Nephron progenitor cell (in vitro differentiated cells): ENCODE measurements at regions not wholly inside any gene's neighbourhood (a gene's known extent, or its start where the extent isn't known, plus 50 kb on each side); places are given as distances from the start of the nearest gene placed in this dataset.

Source experiments
- DNase-seq: peaks from one replicate; pipeline ENCODE4 v3.0.0; 2021
- H3K27ac Mint-ChIP-seq: 2 replicates; pipeline ENCODE4 v1.8.0; 2021; ENCODE audit warnings: mild to moderate bottlenecking, moderate library complexity, mixed read lengths
- H3K27me3 Mint-ChIP-seq: 2 replicates; pipeline ENCODE4 v1.8.0; 2021; ENCODE audit warnings: mild to moderate bottlenecking, low read depth, mixed read lengths; ENCODE audit not compliant: poor library complexity
- H3K36me3 Mint-ChIP-seq: 2 replicates; pipeline ENCODE4 v1.8.0; 2021; ENCODE audit warnings: low read depth, mixed read lengths
- H3K4me1 Mint-ChIP-seq: 2 replicates; pipeline ENCODE4 v1.8.0; 2021; ENCODE audit warnings: mixed read lengths
- H3K4me3 Mint-ChIP-seq: 2 replicates; pipeline ENCODE4 v1.8.0; 2021; ENCODE audit warnings: mild to moderate bottlenecking, moderate library complexity, mixed read lengths
- H3K9me3 Mint-ChIP-seq: 2 replicates; pipeline ENCODE4 v1.8.0; 2021; ENCODE audit warnings: mild to moderate bottlenecking, moderate library complexity, mixed read lengths
- TF ChIP-seq, protein P1 (sequence below): fragments of 200-600 bp; sonication (generic); IDR thresholded peaks from 2 replicates; pipeline ENCODE4 v1.5.0; 2021; ENCODE audit warnings: antibody characterized with exemption

GRCh38 chr20:16647875-16648597 lies 74.8 kb upstream of the KIF16B start:
- TF ChIP-seq, protein P1, sequence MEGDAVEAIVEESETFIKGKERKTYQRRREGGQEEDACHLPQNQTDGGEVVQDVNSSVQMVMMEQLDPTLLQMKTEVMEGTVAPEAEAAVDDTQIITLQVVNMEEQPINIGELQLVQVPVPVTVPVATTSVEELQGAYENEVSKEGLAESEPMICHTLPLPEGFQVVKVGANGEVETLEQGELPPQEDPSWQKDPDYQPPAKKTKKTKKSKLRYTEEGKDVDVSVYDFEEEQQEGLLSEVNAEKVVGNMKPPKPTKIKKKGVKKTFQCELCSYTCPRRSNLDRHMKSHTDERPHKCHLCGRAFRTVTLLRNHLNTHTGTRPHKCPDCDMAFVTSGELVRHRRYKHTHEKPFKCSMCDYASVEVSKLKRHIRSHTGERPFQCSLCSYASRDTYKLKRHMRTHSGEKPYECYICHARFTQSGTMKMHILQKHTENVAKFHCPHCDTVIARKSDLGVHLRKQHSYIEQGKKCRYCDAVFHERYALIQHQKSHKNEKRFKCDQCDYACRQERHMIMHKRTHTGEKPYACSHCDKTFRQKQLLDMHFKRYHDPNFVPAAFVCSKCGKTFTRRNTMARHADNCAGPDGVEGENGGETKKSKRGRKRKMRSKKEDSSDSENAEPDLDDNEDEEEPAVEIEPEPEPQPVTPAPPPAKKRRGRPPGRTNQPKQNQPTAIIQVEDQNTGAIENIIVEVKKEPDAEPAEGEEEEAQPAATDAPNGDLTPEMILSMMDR: no peak
- Mint-ChIP-seq H3K4me3 (no peak overlapping the region), H3K27me3 (peaks cover 16% of the 10 kb centered on the region), H3K9me3 (peaks cover 19% of the 10 kb centered on the region), H3K4me1 (peaks cover 17% of the 10 kb centered on the region), H3K27ac (no peak overlapping the region), H3K36me3 (peaks cover 5% of the 10 kb centered on the region)
- no peak for DNase-seq

GRCh38 chr20:16641511-16642023 lies 68.3 kb upstream of the KIF16B start:
- DNase-seq: no peak
- H3K4me1 Mint-ChIP-seq: peaks cover 58% of the 10 kb centered on the region
- TF ChIP-seq, protein P1: no peak
- H3K27ac Mint-ChIP-seq: peak overlapping the region; percentile 84
- peak overlapping the region; percentile 21 for H3K4me3 Mint-ChIP-seq
- H3K36me3 Mint-ChIP-seq: peaks cover 3% of the 10 kb centered on the region
- H3K9me3 Mint-ChIP-seq: peaks cover 16% of the 10 kb centered on the region
- peaks cover 4% of the 10 kb centered on the region for H3K27me3 Mint-ChIP-seq

DNA sequence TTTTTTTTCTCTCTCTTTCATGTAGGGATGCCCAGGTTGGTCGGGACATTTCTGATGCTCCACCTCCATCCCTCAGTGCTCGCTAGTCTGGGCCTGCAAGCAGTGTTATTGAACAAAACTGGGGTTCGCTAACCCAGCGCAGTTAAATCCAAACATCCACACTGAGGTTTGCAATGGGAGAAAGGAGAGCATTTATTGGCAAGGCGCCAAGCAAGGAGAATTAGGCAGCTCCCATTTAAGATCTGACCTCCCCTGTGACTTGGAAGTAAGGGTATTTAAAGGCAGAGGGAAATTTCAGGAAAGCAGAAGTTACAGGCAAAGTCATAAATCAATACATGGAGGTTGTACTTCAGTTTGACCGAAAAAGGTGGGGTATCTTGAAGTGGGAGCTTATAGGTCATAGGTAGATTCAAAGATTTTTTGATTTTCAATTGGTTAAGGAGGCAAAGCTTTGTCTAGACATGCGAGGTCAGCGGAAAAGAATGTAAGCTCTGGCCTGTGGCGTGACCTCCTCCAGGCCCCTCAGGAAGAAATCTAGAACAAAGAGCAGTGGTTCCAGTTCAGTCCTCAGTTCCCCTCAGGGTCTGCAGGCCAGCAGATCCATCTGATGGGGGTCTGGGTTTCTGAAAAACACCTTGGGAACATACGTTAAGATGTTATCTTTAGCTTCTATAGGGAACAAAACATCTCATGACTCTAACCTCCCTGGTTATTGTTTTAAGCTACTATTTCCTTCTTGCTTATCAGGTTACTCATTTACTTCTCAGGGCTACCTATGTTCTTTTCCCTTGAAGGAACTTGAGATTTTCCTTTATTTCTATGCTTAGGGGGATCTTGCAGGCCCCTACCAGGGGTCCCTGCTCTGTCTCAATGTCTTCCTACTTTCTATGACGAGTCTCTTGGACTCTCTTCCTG lies 66.0 kb upstream of the KIF16B start:
- peak overlapping the region; percentile 80 for H3K27ac Mint-ChIP-seq
- DNase-seq: no peak
- H3K27me3 Mint-ChIP-seq: peaks cover 3% of the 10 kb centered on the region
- no peaks in the 10 kb centered on the region for H3K36me3 Mint-ChIP-seq
- peak overlapping the region; percentile 31 for H3K4me3 Mint-ChIP-seq
- H3K9me3 Mint-ChIP-seq: no peaks in the 10 kb centered on the region
- peaks cover 69% of the 10 kb centered on the region for H3K4me1 Mint-ChIP-seq
- TF ChIP-seq, protein P1: no peak

- peak; percentile 18 for DNase-seq
- Mint-ChIP-seq H3K36me3 (no peaks in the 10 kb centered on the region), H3K27me3 (peaks cover 3% of the 10 kb centered on the region), H3K4me3 (no peak overlapping the region), H3K9me3 (peaks cover 4% of the 10 kb centered on the region), H3K4me1 (peaks cover 64% of the 10 kb centered on the region), H3K27ac (peak overlapping the region; percentile 67)
- TF ChIP-seq, protein P1: no peak
Observed at GRCh38 chr20:16637797-16638196, 64.5 kb upstream of the KIF16B start.

GRCh38 chr20:16626849-16627248 lies 53.6 kb upstream of the KIF16B start:
- H3K4me3 Mint-ChIP-seq: no peak overlapping the region
- no peaks in the 10 kb centered on the region for H3K27me3 Mint-ChIP-seq
- H3K27ac Mint-ChIP-seq: no peak overlapping the region
- no peak for DNase-seq
- H3K36me3 Mint-ChIP-seq: no peaks in the 10 kb centered on the region
- peaks cover 24% of the 10 kb centered on the region for H3K9me3 Mint-ChIP-seq
- TF ChIP-seq, protein P1: no peak
- H3K4me1 Mint-ChIP-seq: no peaks in the 10 kb centered on the region
